ENCODE measurements at regions not wholly inside any gene's neighbourhood (a gene's known extent, or its start where the extent isn't known, plus 50 kb on each side); places are given as distances from the start of the nearest gene placed in this dataset.

GRCh38 chr14:56490379-56490778 is 89.2 kb upstream of the TMEM260 start:
- TF ChIP-seq, protein P1, sequence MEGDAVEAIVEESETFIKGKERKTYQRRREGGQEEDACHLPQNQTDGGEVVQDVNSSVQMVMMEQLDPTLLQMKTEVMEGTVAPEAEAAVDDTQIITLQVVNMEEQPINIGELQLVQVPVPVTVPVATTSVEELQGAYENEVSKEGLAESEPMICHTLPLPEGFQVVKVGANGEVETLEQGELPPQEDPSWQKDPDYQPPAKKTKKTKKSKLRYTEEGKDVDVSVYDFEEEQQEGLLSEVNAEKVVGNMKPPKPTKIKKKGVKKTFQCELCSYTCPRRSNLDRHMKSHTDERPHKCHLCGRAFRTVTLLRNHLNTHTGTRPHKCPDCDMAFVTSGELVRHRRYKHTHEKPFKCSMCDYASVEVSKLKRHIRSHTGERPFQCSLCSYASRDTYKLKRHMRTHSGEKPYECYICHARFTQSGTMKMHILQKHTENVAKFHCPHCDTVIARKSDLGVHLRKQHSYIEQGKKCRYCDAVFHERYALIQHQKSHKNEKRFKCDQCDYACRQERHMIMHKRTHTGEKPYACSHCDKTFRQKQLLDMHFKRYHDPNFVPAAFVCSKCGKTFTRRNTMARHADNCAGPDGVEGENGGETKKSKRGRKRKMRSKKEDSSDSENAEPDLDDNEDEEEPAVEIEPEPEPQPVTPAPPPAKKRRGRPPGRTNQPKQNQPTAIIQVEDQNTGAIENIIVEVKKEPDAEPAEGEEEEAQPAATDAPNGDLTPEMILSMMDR (IDR thresholded peaks at IDR 0.05; ENCODE audit: insufficient read depth, low read length, poor library complexity, severe bottlenecking): peak; percentile 34
- no peak for TF ChIP-seq EZH2phosphoT487 (conservative IDR thresholded peaks at IDR 0.05; ENCODE audit: low read length)
